Astrocyte (in vitro differentiated cells and primary cell): ENCODE measurements at regions not wholly inside any gene's neighbourhood (a gene's known extent, or its start where the extent isn't known, plus 50 kb on each side); places are given as distances from the start of the nearest gene placed in this dataset.
"Not testable (repeated sequence)": the region's sequence is repeated elsewhere in the genome, so short reads cannot be mapped to it uniquely, and the experiment has no call there.

ENCODE experiments used
- CTCF ChIP-seq: IDR thresholded peaks from 2 replicates; pipeline ENCODE4 v1.5.1; 2011; ENCODE audit warnings: low read depth, mild to moderate bottlenecking, inconsistent platforms, low read length, moderate library complexity; ENCODE audit not compliant: insufficient read depth
- EZH2 ChIP-seq: IDR thresholded peaks from 2 replicates; pipeline ENCODE4 v1.6.1; 2012; ENCODE audit warnings: mild to moderate bottlenecking, low read length, inconsistent platforms; ENCODE audit not compliant: insufficient read depth

GRCh38 chr22:11614798-11615433 is 3913.1 kb upstream of the OR11H1 start:
- not testable (repeated sequence) for TF ChIP-seq CTCF, EZH2
